ENCODE measurements at regions not wholly inside any gene's neighbourhood (a gene's known extent, or its start where the extent isn't known, plus 50 kb on each side); places are given as distances from the start of the nearest gene placed in this dataset.

DNA sequence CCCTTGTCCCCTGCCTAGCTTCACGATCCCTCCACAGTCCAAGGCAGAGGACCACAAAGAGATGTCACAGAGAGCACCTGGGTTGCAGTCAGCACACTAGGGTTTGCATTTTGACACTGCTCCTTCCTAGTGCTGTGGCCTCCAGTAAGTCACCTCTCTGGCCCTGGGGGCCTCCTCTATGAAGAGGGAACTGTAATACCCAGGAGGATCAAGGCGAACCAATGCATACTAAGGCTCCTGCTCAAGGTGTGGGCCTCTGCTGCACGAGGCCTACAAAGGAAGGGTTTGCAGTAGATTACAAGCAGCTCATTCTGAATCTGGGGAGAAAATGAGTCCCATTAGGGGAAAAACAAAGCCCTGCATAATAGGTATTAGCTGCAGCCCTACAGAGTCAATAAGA is 72.3 kb upstream of the FZD7 start:
- TF ChIP-seq, protein P1, sequence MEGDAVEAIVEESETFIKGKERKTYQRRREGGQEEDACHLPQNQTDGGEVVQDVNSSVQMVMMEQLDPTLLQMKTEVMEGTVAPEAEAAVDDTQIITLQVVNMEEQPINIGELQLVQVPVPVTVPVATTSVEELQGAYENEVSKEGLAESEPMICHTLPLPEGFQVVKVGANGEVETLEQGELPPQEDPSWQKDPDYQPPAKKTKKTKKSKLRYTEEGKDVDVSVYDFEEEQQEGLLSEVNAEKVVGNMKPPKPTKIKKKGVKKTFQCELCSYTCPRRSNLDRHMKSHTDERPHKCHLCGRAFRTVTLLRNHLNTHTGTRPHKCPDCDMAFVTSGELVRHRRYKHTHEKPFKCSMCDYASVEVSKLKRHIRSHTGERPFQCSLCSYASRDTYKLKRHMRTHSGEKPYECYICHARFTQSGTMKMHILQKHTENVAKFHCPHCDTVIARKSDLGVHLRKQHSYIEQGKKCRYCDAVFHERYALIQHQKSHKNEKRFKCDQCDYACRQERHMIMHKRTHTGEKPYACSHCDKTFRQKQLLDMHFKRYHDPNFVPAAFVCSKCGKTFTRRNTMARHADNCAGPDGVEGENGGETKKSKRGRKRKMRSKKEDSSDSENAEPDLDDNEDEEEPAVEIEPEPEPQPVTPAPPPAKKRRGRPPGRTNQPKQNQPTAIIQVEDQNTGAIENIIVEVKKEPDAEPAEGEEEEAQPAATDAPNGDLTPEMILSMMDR (optimal IDR thresholded peaks at IDR 0.05 in 1 of 3, IDR thresholded peaks at IDR 0.05 in 1 of 3, conservative IDR thresholded peaks at IDR 0.05 in 1 of 3; ENCODE audit: extremely low read depth in 1 of 3, insufficient read depth in 2 of 3, low read length in 3 of 3), result no peak
- TF ChIP-seq EZH2 (IDR thresholded peaks at IDR 0.05; ENCODE audit: low read length), result no peak
